OCI-LY3 (cell line): ENCODE measurements at regions not wholly inside any gene's neighbourhood (a gene's known extent, or its start where the extent isn't known, plus 50 kb on each side); places are given as distances from the start of the nearest gene placed in this dataset.

Source experiments
- H2AFZ ChIP-seq: fragments of 200-600, 300-600 bp; shearing (Covaris generic); 2 replicates; pipeline ENCODE4 v1.6.0; 2014; ENCODE audit warnings: antibody characterized with exemption, low read depth, low read length
- H3K27ac ChIP-seq: fragments of 200-600, 300-600 bp; sonication (generic); 2 replicates; pipeline ENCODE4 v1.5.1; 2014; ENCODE audit warnings: mild to moderate bottlenecking, low read length, moderate library complexity, mixed read lengths
- H3K27me3 ChIP-seq: fragments of 200-600, 300-600 bp; sonication (generic); 2 replicates; pipeline ENCODE4 v1.6.1; 2014; ENCODE audit warnings: low read depth, low read length, mixed read lengths
- H3K36me3 ChIP-seq: fragments of 200-600, 300-600 bp; sonication (generic); replicated peaks from 2 replicates; pipeline ENCODE3; 2014; ENCODE audit warnings: low read depth, low read length, mixed read lengths
- H3K4me1 ChIP-seq: fragments of 300-600, 200-600 bp; sonication (generic); 2 replicates; pipeline ENCODE4 v1.6.1; 2014; ENCODE audit warnings: low read length, mixed read lengths
- H3K4me2 ChIP-seq: fragments of 200-600, 300-600 bp; sonication (generic); 2 replicates; pipeline ENCODE4 v1.6.1; 2014; ENCODE audit warnings: low read length, mixed read lengths
- H3K4me3 ChIP-seq: fragments of 300-600, 200-600 bp; sonication (generic); 2 replicates; pipeline ENCODE4 v1.5.1; 2014; ENCODE audit warnings: antibody characterized with exemption, mild to moderate bottlenecking, low read length, moderate library complexity
- H3K79me2 ChIP-seq: fragments of 300-600, 200-600 bp; shearing (Covaris generic); 2 replicates; pipeline ENCODE4 v1.6.1; 2014; ENCODE audit warnings: mild to moderate bottlenecking, low read length, mixed read lengths
- H3K9ac ChIP-seq: fragments of 300-600, 200-600 bp; shearing (Covaris generic); 2 replicates; pipeline ENCODE4 v1.6.0; 2014; ENCODE audit warnings: mild to moderate bottlenecking, low read length, moderate library complexity
- H3K9me3 ChIP-seq: fragments of 200-600, 300-600 bp; shearing (Covaris generic); 2 replicates; pipeline ENCODE4 v1.6.1; 2014; ENCODE audit warnings: low read length, mixed read lengths; ENCODE audit not compliant: insufficient read depth
- H4K20me1 ChIP-seq: fragments of 200-600, 300-600 bp; sonication (generic); 2 replicates; pipeline ENCODE4 v1.6.1; 2016; ENCODE audit warnings: low read length, mixed read lengths; ENCODE audit not compliant: insufficient read depth
- EZH2phosphoT487 ChIP-seq: fragments of 200-600 bp; shearing (Covaris generic); IDR thresholded peaks from 2 replicates; pipeline ENCODE4 v1.6.1; 2018; ENCODE audit warnings: antibody characterized with exemption, mixed run types, low read depth
- TF ChIP-seq, protein P1 (sequence below): fragments of 200-600, 300-600 bp; sonication (generic); IDR thresholded peaks from 2 replicates; pipeline ENCODE4 v1.5.1; 2014; ENCODE audit warnings: antibody characterized with exemption, low read length, low read depth

DNA sequence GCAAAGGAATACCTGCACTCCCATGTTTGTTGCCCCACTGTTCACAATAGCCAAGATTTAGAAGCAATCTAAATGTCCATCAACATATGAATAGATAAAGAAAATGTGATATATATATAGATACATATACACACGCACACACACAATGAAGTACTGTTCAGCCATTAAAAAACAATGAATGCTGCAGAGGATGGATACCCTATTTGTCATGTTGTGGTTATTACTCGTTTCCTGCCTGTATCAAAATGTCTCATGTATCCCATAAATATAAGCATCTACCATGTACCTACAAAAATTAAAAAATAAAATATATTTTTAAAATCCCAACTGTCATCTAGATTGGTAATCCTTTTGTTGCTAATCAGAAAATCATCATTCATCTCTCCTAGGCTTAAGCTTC is 634.8 kb upstream of the ADGRL2 start:
- no peaks in the 10 kb centered on the region for H4K20me1 ChIP-seq
- no peak overlapping the region for H3K4me2 ChIP-seq
- H3K4me3 ChIP-seq, result no peak overlapping the region
- H3K4me1 ChIP-seq, result no peaks in the 10 kb centered on the region
- H3K27ac ChIP-seq, result no peak overlapping the region
- TF ChIP-seq, protein P1, sequence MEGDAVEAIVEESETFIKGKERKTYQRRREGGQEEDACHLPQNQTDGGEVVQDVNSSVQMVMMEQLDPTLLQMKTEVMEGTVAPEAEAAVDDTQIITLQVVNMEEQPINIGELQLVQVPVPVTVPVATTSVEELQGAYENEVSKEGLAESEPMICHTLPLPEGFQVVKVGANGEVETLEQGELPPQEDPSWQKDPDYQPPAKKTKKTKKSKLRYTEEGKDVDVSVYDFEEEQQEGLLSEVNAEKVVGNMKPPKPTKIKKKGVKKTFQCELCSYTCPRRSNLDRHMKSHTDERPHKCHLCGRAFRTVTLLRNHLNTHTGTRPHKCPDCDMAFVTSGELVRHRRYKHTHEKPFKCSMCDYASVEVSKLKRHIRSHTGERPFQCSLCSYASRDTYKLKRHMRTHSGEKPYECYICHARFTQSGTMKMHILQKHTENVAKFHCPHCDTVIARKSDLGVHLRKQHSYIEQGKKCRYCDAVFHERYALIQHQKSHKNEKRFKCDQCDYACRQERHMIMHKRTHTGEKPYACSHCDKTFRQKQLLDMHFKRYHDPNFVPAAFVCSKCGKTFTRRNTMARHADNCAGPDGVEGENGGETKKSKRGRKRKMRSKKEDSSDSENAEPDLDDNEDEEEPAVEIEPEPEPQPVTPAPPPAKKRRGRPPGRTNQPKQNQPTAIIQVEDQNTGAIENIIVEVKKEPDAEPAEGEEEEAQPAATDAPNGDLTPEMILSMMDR, result no peak
- no peak for TF ChIP-seq EZH2phosphoT487
- no peaks in the 10 kb centered on the region for H3K79me2 ChIP-seq
- H3K27me3 ChIP-seq, result no peaks in the 10 kb centered on the region
- no peak overlapping the region for H2AFZ ChIP-seq
- no peak overlapping the region for H3K9ac ChIP-seq
- no peaks in the 10 kb centered on the region for H3K36me3 ChIP-seq
- no peaks in the 10 kb centered on the region for H3K9me3 ChIP-seq

DNA sequence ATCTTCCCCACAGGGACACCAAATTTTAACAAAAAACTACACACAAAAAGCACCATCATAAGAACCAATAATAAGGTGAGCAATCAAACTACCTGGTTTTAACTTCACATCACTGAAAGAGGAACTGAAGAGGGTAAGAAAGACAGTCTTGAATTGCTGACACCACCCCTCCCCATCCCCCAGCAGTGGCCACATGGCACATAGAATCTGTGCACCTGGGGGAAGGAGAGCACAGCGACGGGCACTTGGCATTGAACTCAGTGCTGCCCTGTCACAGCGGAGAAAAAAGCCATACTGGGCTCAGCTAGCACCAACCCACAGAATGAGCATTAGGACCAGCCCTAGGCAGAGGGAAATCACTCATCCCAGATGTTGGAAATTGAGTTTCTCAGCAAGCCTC is 640.0 kb upstream of the ADGRL2 start:
- Histone ChIP-seq H3K27me3 (no peaks in the 10 kb centered on the region), H3K9me3 (no peaks in the 10 kb centered on the region), H3K4me3 (no peak overlapping the region), H4K20me1 (no peaks in the 10 kb centered on the region), H3K9ac (no peak overlapping the region), H3K79me2 (no peaks in the 10 kb centered on the region), H3K27ac (no peak overlapping the region), H3K4me1 (no peaks in the 10 kb centered on the region), H2AFZ (no peak overlapping the region), H3K36me3 (no peaks in the 10 kb centered on the region), H3K4me2 (no peak overlapping the region)
- TF ChIP-seq EZH2phosphoT487, result no peak
- TF ChIP-seq, protein P1, result no peak

DNA sequence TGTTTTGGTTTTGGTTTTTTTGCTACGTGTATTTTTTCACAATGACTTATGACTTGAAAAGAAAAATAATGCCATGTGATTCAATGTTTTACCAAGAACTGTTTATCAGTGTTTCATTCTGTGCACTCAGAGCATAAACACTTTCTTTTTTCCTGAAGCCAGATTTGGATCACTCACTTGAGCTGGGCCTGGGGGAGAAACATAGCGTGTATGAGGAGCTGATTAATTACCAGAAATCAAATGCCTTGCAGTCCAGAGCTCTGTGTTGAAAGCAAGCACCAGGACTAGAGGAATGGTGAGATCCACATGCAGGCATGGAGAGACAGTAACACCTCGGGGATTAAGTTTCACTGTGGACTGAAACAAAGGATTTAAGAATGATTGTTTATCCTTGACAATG is 642.1 kb upstream of the ADGRL2 start:
- Histone ChIP-seq H3K4me2 (no peak overlapping the region), H3K4me1 (no peaks in the 10 kb centered on the region), H4K20me1 (no peaks in the 10 kb centered on the region), H3K4me3 (no peak overlapping the region), H2AFZ (no peak overlapping the region), H3K79me2 (no peaks in the 10 kb centered on the region), H3K27ac (no peak overlapping the region), H3K9me3 (no peaks in the 10 kb centered on the region), H3K36me3 (no peaks in the 10 kb centered on the region), H3K27me3 (no peaks in the 10 kb centered on the region), H3K9ac (no peak overlapping the region)
- TF ChIP-seq, protein P1, result no peak
- TF ChIP-seq EZH2phosphoT487, result no peak

DNA sequence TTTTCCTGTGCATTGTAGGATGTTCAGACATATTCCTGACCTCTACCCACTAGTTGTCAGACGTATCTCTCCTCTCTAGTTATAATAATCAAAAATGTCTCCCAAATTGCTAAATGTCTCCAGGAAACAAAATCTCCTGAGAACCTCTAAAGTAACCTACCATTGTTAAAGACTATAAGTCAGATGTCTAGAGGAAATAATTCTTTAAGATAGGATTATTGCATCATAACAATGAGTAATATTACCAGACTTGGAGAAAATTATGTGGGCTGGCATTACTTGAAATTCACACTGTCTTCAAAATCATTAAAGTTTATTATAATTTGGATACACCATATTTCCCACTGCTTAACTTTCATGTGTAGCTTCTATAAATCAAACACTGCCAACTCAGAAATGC is 643.0 kb upstream of the ADGRL2 start:
- Histone ChIP-seq H3K4me2 (no peak overlapping the region), H3K27ac (no peak overlapping the region), H2AFZ (no peak overlapping the region)

More for the DNA sequence above, 643.0 kb upstream of the ADGRL2 start:
- no peaks in the 10 kb centered on the region for H3K79me2 ChIP-seq
- H3K36me3 ChIP-seq, result no peaks in the 10 kb centered on the region
- no peaks in the 10 kb centered on the region for H3K4me1 ChIP-seq
- no peak overlapping the region for H3K9ac ChIP-seq
- TF ChIP-seq, protein P1, result no peak
- no peak for TF ChIP-seq EZH2phosphoT487
- H3K4me3 ChIP-seq, result no peak overlapping the region
- no peaks in the 10 kb centered on the region for H3K9me3 ChIP-seq
- no peaks in the 10 kb centered on the region for H4K20me1 ChIP-seq
- no peaks in the 10 kb centered on the region for H3K27me3 ChIP-seq
